ENCODE measurements at regions not wholly inside any gene's neighbourhood (a gene's known extent, or its start where the extent isn't known, plus 50 kb on each side); places are given as distances from the start of the nearest gene placed in this dataset.

DNA sequence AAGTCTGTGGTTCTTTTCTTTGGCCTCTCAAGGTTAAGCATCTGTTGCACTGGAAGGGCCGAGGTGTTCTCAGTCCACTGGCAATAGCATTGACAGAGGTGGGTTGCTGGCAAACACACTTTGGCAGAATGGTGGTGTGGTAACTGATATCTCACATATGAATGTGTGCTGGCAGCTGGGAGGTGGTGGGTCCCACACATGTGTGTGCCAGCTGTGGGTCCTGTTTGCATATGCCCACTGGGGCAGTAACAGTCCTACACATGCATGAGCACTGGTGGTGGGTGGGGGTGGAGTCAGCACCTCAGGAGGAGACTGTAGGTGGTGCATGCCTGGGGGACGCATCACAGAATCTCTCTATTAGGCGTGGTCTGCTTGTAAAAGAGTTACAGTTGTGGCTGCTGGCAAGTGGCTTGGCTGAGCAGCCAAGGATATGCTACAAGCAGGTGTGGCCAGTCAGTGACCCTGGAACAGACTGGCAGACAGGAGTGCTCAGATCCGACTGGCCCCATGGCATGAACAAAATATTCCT, 934.3 kb downstream of the GRIK2 start:
- no peak for DNase-seq

DNA sequence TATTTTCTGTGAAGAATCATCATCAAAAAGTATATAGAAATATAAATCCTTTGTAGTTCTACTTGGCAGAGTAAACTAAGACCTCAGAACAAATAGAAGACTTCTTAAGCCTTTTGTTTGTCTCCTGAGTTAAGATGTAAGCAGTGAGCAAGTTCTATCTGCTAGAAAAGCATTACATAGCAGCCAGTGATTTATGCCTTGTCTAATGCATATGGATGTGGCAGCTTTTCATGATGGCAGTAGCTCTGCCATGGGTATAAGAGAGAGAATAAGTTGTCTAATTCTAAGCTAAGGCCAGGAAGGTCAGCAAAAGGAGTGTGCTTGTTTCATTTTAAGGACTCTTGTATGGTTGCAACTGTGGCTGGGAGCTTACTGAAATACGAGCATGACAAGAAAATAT, 920.2 kb downstream of the GRIK2 start:
- no peak for DNase-seq

DNA sequence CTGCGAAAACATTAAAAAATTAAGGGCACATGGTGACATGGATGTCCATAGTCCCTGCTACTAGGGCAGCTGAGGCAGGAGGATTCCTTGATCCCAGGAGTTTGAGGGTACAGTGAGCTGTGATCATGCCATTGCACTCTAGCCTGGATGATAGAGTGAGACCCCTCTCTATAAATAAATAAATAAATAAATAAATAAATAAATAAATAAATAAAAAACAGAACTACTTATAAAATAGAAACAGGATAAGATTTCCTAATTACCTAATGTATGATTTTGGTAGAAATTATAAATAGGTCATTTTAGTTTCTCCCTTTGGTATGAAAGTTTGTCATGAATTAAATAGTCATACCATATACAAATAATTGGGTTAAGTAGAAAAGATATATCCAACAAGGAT, 916.2 kb downstream of the GRIK2 start:
- DNase-seq: no peak

DNA sequence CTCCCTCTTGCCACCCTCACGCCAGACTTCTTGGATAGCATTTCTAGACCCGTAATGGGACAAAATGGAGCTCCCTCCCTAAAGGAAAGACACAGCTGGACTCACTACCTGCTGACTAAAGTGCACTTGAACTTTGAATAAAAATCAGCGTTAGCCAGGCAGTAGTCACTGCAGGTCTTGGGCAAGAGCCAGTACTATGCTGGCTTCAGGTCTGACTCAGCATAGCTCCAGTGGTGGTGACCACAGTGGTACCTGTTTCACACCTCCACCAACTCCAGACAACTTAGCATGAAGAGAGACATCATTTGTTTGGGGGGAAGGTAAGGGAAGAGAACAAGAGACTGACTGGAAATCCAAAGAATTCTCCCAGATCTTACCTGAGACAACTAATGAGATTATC, 906.8 kb downstream of the GRIK2 start:
- DNase-seq: no peak

DNA sequence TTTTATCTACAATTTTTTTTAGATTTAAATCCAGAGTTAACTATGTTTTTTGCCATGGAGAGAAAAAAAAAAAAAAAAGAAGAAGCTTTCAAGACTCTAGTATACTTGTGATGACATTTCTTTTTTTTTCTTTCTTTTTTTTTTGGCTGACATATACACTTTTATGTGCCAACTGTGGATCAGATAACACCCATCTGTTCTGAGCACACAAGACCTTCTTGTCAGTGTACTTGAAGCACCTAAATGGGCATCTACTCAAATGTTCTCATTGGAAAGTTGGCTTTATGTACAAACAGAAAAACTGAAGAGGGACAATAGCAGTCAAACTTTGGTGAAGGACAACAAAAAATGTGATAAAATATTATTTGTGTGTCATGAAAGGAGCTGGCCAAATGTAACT, 904.5 kb downstream of the GRIK2 start:
- DNase-seq: no peak
